ENCODE measurements at regions not wholly inside any gene's neighbourhood (a gene's known extent, or its start where the extent isn't known, plus 50 kb on each side); places are given as distances from the start of the nearest gene placed in this dataset.

GRCh38 chr3:168498194-168498593, 402.5 kb upstream of the GOLIM4 start:
- H3K4me3 ChIP-seq (ENCODE audit: control insufficient read depth in 2 of 3, extremely low read depth in 1 of 3, insufficient read depth in 2 of 3, low read depth in 1 of 3, low read length in 3 of 3) = no peak overlapping the region
- no peak overlapping the region for H3K27ac ChIP-seq (ENCODE audit: control insufficient read depth, insufficient read depth, low read length)
- H3K4me1 ChIP-seq (ENCODE audit: control insufficient read depth, extremely low read depth, insufficient read depth, low read length) = no peaks in the 10 kb centered on the region
- H4K20me1 ChIP-seq (ENCODE audit: control insufficient read depth, extremely low read depth, insufficient read depth, low read length) = no peaks in the 10 kb centered on the region
- no peak overlapping the region for H3K4me2 ChIP-seq (ENCODE audit: control insufficient read depth, extremely low read depth, insufficient read depth, low read depth, low read length)
- H3K9ac ChIP-seq (ENCODE audit: control insufficient read depth, extremely low read depth, insufficient read depth, low read length) = no peak overlapping the region
- dilution Hi-C loops (cut with MboI; ENCODE audit: extremely low pct_ligation_motif_present, low sequenced_read_pairs) = no loop called here
- no peaks in the 10 kb centered on the region for H3K79me2 ChIP-seq (ENCODE audit: control insufficient read depth, insufficient read depth, low read length)
- H3K9me3 ChIP-seq (ENCODE audit: control insufficient read depth, low read depth, low read length) = no peaks in the 10 kb centered on the region
- DNase-seq (ENCODE audit: low read depth, low spot score) = no peak
- no peaks in the 10 kb centered on the region for H3K36me3 ChIP-seq (ENCODE audit: control insufficient read depth in 2 of 2, extremely low read depth in 1 of 2, insufficient read depth in 2 of 2, low read length in 2 of 2)
- no peak for TF ChIP-seq CTCF (optimal IDR thresholded peaks at IDR 0.05 in 1 of 3, IDR thresholded peaks at IDR 0.05 in 1 of 3, conservative IDR thresholded peaks at IDR 0.05 in 1 of 3; ENCODE audit: extremely low read depth in 1 of 3, insufficient read depth in 2 of 3, low read length in 3 of 3)
- TF ChIP-seq EZH2 (IDR thresholded peaks at IDR 0.05; ENCODE audit: low read length) = no peak
- H3K27me3 ChIP-seq (ENCODE audit: control insufficient read depth, extremely low read depth, insufficient read depth, low read length) = no peaks in the 10 kb centered on the region
- H3K9me1 ChIP-seq (ENCODE audit: control insufficient read depth, extremely low read depth, insufficient read depth, low read length) = no peaks in the 10 kb centered on the region
- no peak for FAIRE-seq
- no peak overlapping the region for H2AFZ ChIP-seq (ENCODE audit: control insufficient read depth, low read length)

- no peak overlapping the region for H3K4me3 ChIP-seq (ENCODE audit: control insufficient read depth in 2 of 3, extremely low read depth in 1 of 3, insufficient read depth in 2 of 3, low read depth in 1 of 3, low read length in 3 of 3)
- H3K36me3 ChIP-seq (ENCODE audit: control insufficient read depth in 2 of 2, extremely low read depth in 1 of 2, insufficient read depth in 2 of 2, low read length in 2 of 2) = no peaks in the 10 kb centered on the region
- TF ChIP-seq EZH2 (IDR thresholded peaks at IDR 0.05; ENCODE audit: low read length) (no peak), CTCF (optimal IDR thresholded peaks at IDR 0.05 in 1 of 3, IDR thresholded peaks at IDR 0.05 in 1 of 3, conservative IDR thresholded peaks at IDR 0.05 in 1 of 3; ENCODE audit: extremely low read depth in 1 of 3, insufficient read depth in 2 of 3, low read length in 3 of 3) (no peak)
- H3K79me2 ChIP-seq (ENCODE audit: control insufficient read depth, insufficient read depth, low read length) = no peaks in the 10 kb centered on the region
- H3K4me2 ChIP-seq (ENCODE audit: control insufficient read depth, extremely low read depth, insufficient read depth, low read depth, low read length) = no peak overlapping the region
- H3K9me1 ChIP-seq (ENCODE audit: control insufficient read depth, extremely low read depth, insufficient read depth, low read length) = no peaks in the 10 kb centered on the region
- H2AFZ ChIP-seq (ENCODE audit: control insufficient read depth, low read length) = no peak overlapping the region
- DNase-seq (ENCODE audit: low read depth, low spot score) (no peak), FAIRE-seq (no peak)
- no peaks in the 10 kb centered on the region for H3K9me3 ChIP-seq (ENCODE audit: control insufficient read depth, low read depth, low read length)
- dilution Hi-C loops (cut with MboI; ENCODE audit: extremely low pct_ligation_motif_present, low sequenced_read_pairs) = no loop called here
- no peak overlapping the region for H3K27ac ChIP-seq (ENCODE audit: control insufficient read depth, insufficient read depth, low read length)
- H4K20me1 ChIP-seq (ENCODE audit: control insufficient read depth, extremely low read depth, insufficient read depth, low read length) = no peaks in the 10 kb centered on the region
- H3K4me1 ChIP-seq (ENCODE audit: control insufficient read depth, extremely low read depth, insufficient read depth, low read length) = no peaks in the 10 kb centered on the region
- H3K27me3 ChIP-seq (ENCODE audit: control insufficient read depth, extremely low read depth, insufficient read depth, low read length) = no peaks in the 10 kb centered on the region
- H3K9ac ChIP-seq (ENCODE audit: control insufficient read depth, extremely low read depth, insufficient read depth, low read length) = no peak overlapping the region
These were observed 402.0 kb upstream of the GOLIM4 start for GRCh38 chr3:168497741-168498140.

Data from keratinocyte (primary cell).